MM.1S (cell line): ENCODE measurements at regions not wholly inside any gene's neighbourhood (a gene's known extent, or its start where the extent isn't known, plus 50 kb on each side); places are given as distances from the start of the nearest gene placed in this dataset.

Experiments
- DNase-seq: peaks from one replicate; pipeline ENCODE4 v3.0.0-alpha.2; 2015
- H2AFZ ChIP-seq: fragments of 300-600 bp; sonication (generic); 2 replicates; pipeline ENCODE4 v1.6.0; 2016; ENCODE audit warnings: antibody characterized with exemption, low read length
- H3F3A ChIP-seq: fragments of 300-600 bp; sonication (generic); 2 replicates; pipeline ENCODE4 v1.6.1; 2016; ENCODE audit warnings: mild to moderate bottlenecking, antibody characterized with exemption, low read length, moderate library complexity, mixed read lengths; ENCODE audit not compliant: insufficient read depth
- H3K27ac ChIP-seq: fragments of 300-600 bp; sonication (generic); 2 replicates; pipeline ENCODE4 v1.5.1; 2016; ENCODE audit warnings: mild to moderate bottlenecking, low read length
- H3K27me3 ChIP-seq: fragments of 300-600 bp; sonication (generic); replicated peaks from 2 replicates; pipeline ENCODE4 v1.6.0; 2016; ENCODE audit warnings: low read length; ENCODE audit not compliant: insufficient read depth
- H3K36me3 ChIP-seq: fragments of 300-600 bp; sonication (generic); replicated peaks from 2 replicates; pipeline ENCODE4 v1.6.1; 2016; ENCODE audit warnings: mild to moderate bottlenecking, low read length, mixed read lengths; ENCODE audit not compliant: insufficient read depth
- H3K4me1 ChIP-seq: fragments of 300-600 bp; sonication (generic); 2 replicates; pipeline ENCODE4 v1.6.1; 2016; ENCODE audit warnings: low read length, mixed read lengths
- H3K4me2 ChIP-seq: fragments of 300-600 bp; sonication (generic); 2 replicates; pipeline ENCODE4 v1.6.0; 2016; ENCODE audit warnings: low read depth, low read length
- H3K4me3 ChIP-seq: fragments of 300-600 bp; sonication (generic); 2 replicates; pipeline ENCODE4 v1.5.1; 2016; ENCODE audit warnings: low read length, mixed read lengths
- H3K79me2 ChIP-seq: fragments of 300-600 bp; sonication (generic); 2 replicates; pipeline ENCODE4 v1.6.1; 2016; ENCODE audit warnings: mixed run types, low read length, mixed read lengths
- H3K9ac ChIP-seq: fragments of 300-600 bp; sonication (generic); 2 replicates; pipeline ENCODE4 v1.6.1; 2016; ENCODE audit warnings: low read length, mixed read lengths
- H3K9me2 ChIP-seq: fragments of 300-600 bp; sonication (generic); replicated peaks from 2 replicates; pipeline ENCODE4 v1.6.1; 2016; ENCODE audit warnings: mild to moderate bottlenecking, low read length, mixed read lengths; ENCODE audit not compliant: insufficient read depth
- H3K9me3 ChIP-seq: fragments of 300-600 bp; sonication (generic); replicated peaks from 2 replicates; pipeline ENCODE4 v1.6.1; 2016; ENCODE audit warnings: mild to moderate bottlenecking, low read length, mixed read lengths; ENCODE audit not compliant: insufficient read depth
- H4K20me1 ChIP-seq: fragments of 300-600 bp; sonication (generic); 2 replicates; pipeline ENCODE4 v1.6.1; 2016; ENCODE audit warnings: mild to moderate bottlenecking, low read length, moderate library complexity, mixed read lengths; ENCODE audit not compliant: insufficient read depth
- EZH2 ChIP-seq: fragments of 300-600 bp; sonication (generic); optimal IDR thresholded peaks from 2 replicates; pipeline ENCODE3; 2017; ENCODE audit warnings: low read depth, mild to moderate bottlenecking, antibody characterized with exemption, low read length, mixed read lengths
- EZH2phosphoT487 ChIP-seq: fragments of 300-600 bp; sonication (generic); IDR thresholded peaks from 2 replicates; pipeline ENCODE4 v1.6.1; 2018; ENCODE audit warnings: antibody characterized with exemption, low read length
- TF ChIP-seq, protein P1 (sequence below): fragments of 300-600 bp; sonication (generic); IDR thresholded peaks from 2 replicates; pipeline ENCODE4 v1.5.1; 2016; ENCODE audit warnings: antibody characterized with exemption, low read length, mixed read lengths

DNA sequence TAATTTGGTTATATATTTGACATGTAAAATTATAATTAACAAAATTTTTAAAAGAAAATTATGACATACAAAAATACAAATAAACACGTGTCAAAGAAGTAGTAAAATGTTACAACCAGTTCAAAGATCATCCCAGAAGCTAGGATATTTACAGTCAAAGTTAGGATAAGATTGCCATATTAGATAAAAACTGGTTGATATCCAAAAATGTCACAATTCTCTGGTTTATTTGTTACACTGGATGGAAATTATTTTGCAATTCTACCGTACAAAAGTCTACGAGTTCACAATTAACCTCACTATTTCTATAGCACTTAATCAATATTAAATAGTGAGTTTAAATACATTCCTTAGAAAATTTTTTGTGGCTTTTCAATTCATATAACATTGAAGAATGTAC, 673.8 kb downstream of the GBE1 start:
- H3K27ac ChIP-seq: no peak overlapping the region
- H3K4me1 ChIP-seq: no peaks in the 10 kb centered on the region
- H3K9me2 ChIP-seq: no peaks in the 10 kb centered on the region
- no peak for DNase-seq
- no peaks in the 10 kb centered on the region for H3F3A ChIP-seq
- no peak overlapping the region for H3K4me3 ChIP-seq
- H2AFZ ChIP-seq: no peak overlapping the region
- H3K36me3 ChIP-seq: no peaks in the 10 kb centered on the region
- no peak overlapping the region for H3K4me2 ChIP-seq
- H3K9ac ChIP-seq: no peak overlapping the region
- no peaks in the 10 kb centered on the region for H3K27me3 ChIP-seq
- TF ChIP-seq EZH2 (no peak), EZH2phosphoT487 (no peak)
- TF ChIP-seq, protein P1, sequence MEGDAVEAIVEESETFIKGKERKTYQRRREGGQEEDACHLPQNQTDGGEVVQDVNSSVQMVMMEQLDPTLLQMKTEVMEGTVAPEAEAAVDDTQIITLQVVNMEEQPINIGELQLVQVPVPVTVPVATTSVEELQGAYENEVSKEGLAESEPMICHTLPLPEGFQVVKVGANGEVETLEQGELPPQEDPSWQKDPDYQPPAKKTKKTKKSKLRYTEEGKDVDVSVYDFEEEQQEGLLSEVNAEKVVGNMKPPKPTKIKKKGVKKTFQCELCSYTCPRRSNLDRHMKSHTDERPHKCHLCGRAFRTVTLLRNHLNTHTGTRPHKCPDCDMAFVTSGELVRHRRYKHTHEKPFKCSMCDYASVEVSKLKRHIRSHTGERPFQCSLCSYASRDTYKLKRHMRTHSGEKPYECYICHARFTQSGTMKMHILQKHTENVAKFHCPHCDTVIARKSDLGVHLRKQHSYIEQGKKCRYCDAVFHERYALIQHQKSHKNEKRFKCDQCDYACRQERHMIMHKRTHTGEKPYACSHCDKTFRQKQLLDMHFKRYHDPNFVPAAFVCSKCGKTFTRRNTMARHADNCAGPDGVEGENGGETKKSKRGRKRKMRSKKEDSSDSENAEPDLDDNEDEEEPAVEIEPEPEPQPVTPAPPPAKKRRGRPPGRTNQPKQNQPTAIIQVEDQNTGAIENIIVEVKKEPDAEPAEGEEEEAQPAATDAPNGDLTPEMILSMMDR: no peak
- no peaks in the 10 kb centered on the region for H4K20me1 ChIP-seq
- H3K79me2 ChIP-seq: no peaks in the 10 kb centered on the region
- H3K9me3 ChIP-seq: no peaks in the 10 kb centered on the region

DNA sequence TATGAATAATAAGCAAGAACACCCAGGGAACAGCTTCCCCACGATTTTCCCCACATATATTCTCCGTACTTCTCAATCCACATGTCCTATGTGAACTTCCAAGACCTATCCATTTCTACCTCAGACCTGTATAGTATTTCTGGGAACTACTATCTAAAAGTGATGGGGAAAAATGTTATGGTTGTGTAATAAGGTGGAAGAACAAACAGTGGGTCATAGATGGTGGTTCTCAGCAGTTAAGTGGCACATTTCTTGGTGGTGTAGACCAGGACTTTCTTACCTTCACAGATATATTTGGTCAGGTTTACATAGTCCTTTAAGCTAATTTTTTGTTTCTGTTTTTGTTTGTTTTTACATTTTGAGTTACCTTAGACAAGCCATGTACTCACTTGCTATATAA, 675.1 kb downstream of the GBE1 start:
- H3K9ac ChIP-seq: no peak overlapping the region
- H4K20me1 ChIP-seq: no peaks in the 10 kb centered on the region

DNA sequence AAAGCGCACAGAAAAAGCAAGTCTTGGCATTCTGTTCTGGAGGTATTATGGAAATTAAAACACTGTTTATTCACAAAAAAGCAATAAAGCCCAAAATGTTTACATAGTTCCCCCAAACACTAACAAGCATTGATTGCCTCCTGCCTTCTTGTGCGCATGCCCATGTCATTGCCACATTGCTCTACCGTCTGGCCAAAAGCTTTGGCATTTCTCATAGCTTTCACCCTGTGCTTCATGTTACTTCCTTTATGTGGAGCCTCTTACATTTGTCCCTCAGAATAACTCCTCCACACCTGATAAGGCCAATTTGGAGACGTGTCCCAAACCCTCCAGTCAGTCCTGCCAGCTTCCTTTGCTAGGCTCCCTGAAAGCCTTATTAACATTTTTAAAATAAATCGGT, 680.8 kb downstream of the GBE1 start:
- Histone ChIP-seq H2AFZ (no peak overlapping the region), H3K36me3 (no peaks in the 10 kb centered on the region), H3K27ac (no peak overlapping the region), H3K4me2 (no peak overlapping the region), H3F3A (no peaks in the 10 kb centered on the region), H3K27me3 (no peaks in the 10 kb centered on the region), H3K4me3 (no peak overlapping the region), H3K4me1 (no peaks in the 10 kb centered on the region), H3K9me2 (no peaks in the 10 kb centered on the region), H3K79me2 (no peaks in the 10 kb centered on the region), H4K20me1 (no peaks in the 10 kb centered on the region), H3K9ac (no peak overlapping the region), H3K9me3 (no peaks in the 10 kb centered on the region)
- DNase-seq: no peak
- TF ChIP-seq, protein P1: no peak
- no peak for TF ChIP-seq EZH2phosphoT487
- TF ChIP-seq EZH2: no peak

More for the DNA sequence above, 675.1 kb downstream of the GBE1 start:
- Histone ChIP-seq H2AFZ (no peak overlapping the region), H3K27me3 (no peaks in the 10 kb centered on the region), H3K9me3 (no peaks in the 10 kb centered on the region), H3K4me1 (no peaks in the 10 kb centered on the region), H3K27ac (no peak overlapping the region), H3K79me2 (no peaks in the 10 kb centered on the region), H3K4me2 (no peak overlapping the region), H3F3A (no peaks in the 10 kb centered on the region), H3K36me3 (no peaks in the 10 kb centered on the region), H3K4me3 (no peak overlapping the region), H3K9me2 (no peaks in the 10 kb centered on the region)
- no peak for DNase-seq
- no peak for TF ChIP-seq EZH2phosphoT487
- TF ChIP-seq EZH2: no peak
- TF ChIP-seq, protein P1: no peak

DNA sequence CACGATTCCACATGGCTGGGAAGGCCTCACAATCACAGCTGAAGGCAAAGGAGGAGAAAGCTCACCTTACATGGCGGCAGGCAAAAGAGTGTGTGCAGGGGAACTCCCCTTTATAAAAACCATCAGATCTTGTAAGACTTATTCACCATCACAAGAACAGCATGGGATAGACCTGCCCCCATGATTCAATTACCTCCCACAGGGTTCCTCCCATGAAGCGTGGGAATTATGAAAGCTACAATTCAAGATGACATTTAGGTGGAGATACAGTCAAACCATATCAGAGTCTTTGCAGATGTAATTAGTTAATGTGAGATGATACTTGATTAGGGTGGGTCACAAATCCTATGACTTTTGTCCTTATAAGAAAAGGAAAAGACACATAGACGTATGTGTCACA, 688.9 kb downstream of the GBE1 start:
- Histone ChIP-seq H3K4me1 (no peaks in the 10 kb centered on the region), H3K9me3 (no peaks in the 10 kb centered on the region), H3K9me2 (no peaks in the 10 kb centered on the region), H3K27me3 (no peaks in the 10 kb centered on the region), H3K9ac (no peak overlapping the region), H3K27ac (no peak overlapping the region), H3K4me3 (no peak overlapping the region), H4K20me1 (no peaks in the 10 kb centered on the region), H2AFZ (no peak overlapping the region), H3F3A (no peaks in the 10 kb centered on the region), H3K36me3 (no peaks in the 10 kb centered on the region), H3K4me2 (no peak overlapping the region), H3K79me2 (no peaks in the 10 kb centered on the region)
- DNase-seq: no peak
- TF ChIP-seq, protein P1: no peak
- TF ChIP-seq EZH2 (no peak), EZH2phosphoT487 (no peak)
